Left lung (tissue), 4 donors: ENCODE measurements at regions not wholly inside any gene's neighbourhood (a gene's known extent, or its start where the extent isn't known, plus 50 kb on each side); places are given as distances from the start of the nearest gene placed in this dataset.

ENCODE experiments used
- ATAC-seq: fragments of 200-7000 bp; cut with Tn5 transposase; one replicate; pipeline ENCODE4 v1.9.1; 2020; ENCODE audit warnings: moderate library complexity
- DNase-seq, 4 donors: peaks; one replicate each; pipeline ENCODE4 v3.0.0-alpha.2; 2013 to 2020
- H3K27ac ChIP-seq, 2 donors: fragments of 200-600 bp; sonication (generic) in 1 of 2; one replicate each; pipeline versions ENCODE4 v1.5.0 to v1.8.0; 2020 to 2021
- H3K27me3 ChIP-seq, 2 donors: fragments of 200-600 bp; sonication (generic) in 1 of 2; one replicate each; pipeline versions ENCODE4 v1.5.0 to v1.8.0; 2020 to 2021
- H3K36me3 ChIP-seq, 2 donors: fragments of 200-600 bp; sonication (generic) in 1 of 2; one replicate each; pipeline versions ENCODE4 v1.5.0 to v1.8.0; 2020 to 2021
- H3K4me1 ChIP-seq, 2 donors: fragments of 200-600 bp; one replicate each; pipeline ENCODE4 v1.8.0; 2021
- H3K4me3 ChIP-seq, 2 donors: fragments of 200-600 bp; sonication (generic) in 1 of 2; one replicate each; pipeline versions ENCODE4 v1.5.0 to v1.8.0; 2020 to 2021; ENCODE audit warnings: mild to moderate bottlenecking in 1 of 2
- H3K9me3 ChIP-seq, 2 donors: fragments of 200-600 bp; sonication (generic) in 1 of 2; one replicate each; pipeline versions ENCODE4 v1.5.0 to v1.8.0; 2020 to 2021
- CTCF ChIP-seq, 2 donors: fragments of 200-600 bp; sonication (generic) in 1 of 2; IDR thresholded peaks; one replicate each; pipeline versions ENCODE4 v1.5.0 to v1.8.0; 2021; ENCODE audit warnings: antibody characterized with exemption in 2 of 2
- intact Hi-C, 2 donors: fragments of 100-400 bp; cut with DNase I; formaldehyde crosslinking; loops; one replicate each; pipeline versions ENCODE4 v1.11.2 to v1.14.2; 2022
- donor health status: DM: no; HTN: yes; CAD: no.
- donor health status: DM: no; HTN: no; CAD: no.

GRCh38 chr3:30186741-30187219, 419.6 kb upstream of the TGFBR2 start:
- Histone ChIP-seq H3K4me1 (peaks cover 0 to 5% of the 10 kb centered on the region in 2 donors), H3K27me3 (no peaks in the 10 kb centered on the region), H3K9me3 (no peaks in the 10 kb centered on the region), H3K4me3 (no peak overlapping the region), H3K27ac (no peak overlapping the region), H3K36me3 (no peaks in the 10 kb centered on the region)
- intact Hi-C loops = no loop called here
- ATAC-seq (no peak), DNase-seq (no peak)
- no peak for TF ChIP-seq CTCF (IDR thresholded peaks at IDR 0.05)

GRCh38 chr3:30187366-30187765, 419.0 kb upstream of the TGFBR2 start:
- no peak for TF ChIP-seq CTCF (IDR thresholded peaks at IDR 0.05)
- Histone ChIP-seq H3K4me1 (peaks cover 0 to 5% of the 10 kb centered on the region in 2 donors), H3K4me3 (no peak overlapping the region), H3K36me3 (no peaks in the 10 kb centered on the region), H3K9me3 (no peaks in the 10 kb centered on the region), H3K27ac (no peak overlapping the region), H3K27me3 (no peaks in the 10 kb centered on the region)
- intact Hi-C loops = no loop called here
- DNase-seq (no peak), ATAC-seq (no peak)

GRCh38 chr3:30188713-30189112, 417.7 kb upstream of the TGFBR2 start:
- H3K27me3 ChIP-seq = no peaks in the 10 kb centered on the region
- no peaks in the 10 kb centered on the region for H3K36me3 ChIP-seq
- DNase-seq (no peak), ATAC-seq (no peak)
- intact Hi-C loops = no loop called here
- peaks cover 0 to 7% of the 10 kb centered on the region in 2 donors for H3K4me1 ChIP-seq
- H3K27ac ChIP-seq = no peak overlapping the region
- H3K9me3 ChIP-seq = no peaks in the 10 kb centered on the region
- TF ChIP-seq CTCF (IDR thresholded peaks at IDR 0.05) = no peak
- no peak overlapping the region for H3K4me3 ChIP-seq

GRCh38 chr3:30189900-30190299, 416.5 kb upstream of the TGFBR2 start:
- Histone ChIP-seq H3K4me1 (peaks cover 0 to 2% of the 10 kb centered on the region in 2 donors), H3K36me3 (no peaks in the 10 kb centered on the region), H3K27me3 (no peaks in the 10 kb centered on the region), H3K27ac (no peak overlapping the region), H3K9me3 (no peaks in the 10 kb centered on the region), H3K4me3 (no peak overlapping the region)
- no peak for TF ChIP-seq CTCF (IDR thresholded peaks at IDR 0.05)
- intact Hi-C loops = no loop called here
- ATAC-seq (no peak), DNase-seq (peak in 1 of 4 donors; percentile 13)

GRCh38 chr3:30193625-30194044, 412.8 kb upstream of the TGFBR2 start:
- peaks cover 0 to 9% of the 10 kb centered on the region in 2 donors for H3K4me1 ChIP-seq
- DNase-seq = no peak
- intact Hi-C loops = no loop called here
- ATAC-seq = no peak
- TF ChIP-seq CTCF (IDR thresholded peaks at IDR 0.05) = no peak
- no peaks in the 10 kb centered on the region for H3K27me3 ChIP-seq
- H3K9me3 ChIP-seq = no peaks in the 10 kb centered on the region
- no peaks in the 10 kb centered on the region for H3K36me3 ChIP-seq
- no peak overlapping the region for H3K27ac ChIP-seq
- no peak overlapping the region for H3K4me3 ChIP-seq
